ENCODE measurements at regions not wholly inside any gene's neighbourhood (a gene's known extent, or its start where the extent isn't known, plus 50 kb on each side); places are given as distances from the start of the nearest gene placed in this dataset.
"Not testable (repeated sequence)": the region's sequence is repeated elsewhere in the genome, so short reads cannot be mapped to it uniquely, and the experiment has no call there.

GRCh38 chr19:34033880-34034279 lies 138.4 kb upstream of the LSM14A start:
- Histone ChIP-seq H3K9me3 (ENCODE audit: insufficient read depth, low read length) (no peaks in the 10 kb centered on the region), H3K9ac (ENCODE audit: insufficient read length, low read depth) (no peak overlapping the region), H3K4me3 (ENCODE audit: insufficient read length, low read depth) (no peak overlapping the region), H3K27me3 (ENCODE audit: insufficient read depth, insufficient read length) (no peaks in the 10 kb centered on the region), H3K4me1 (ENCODE audit: insufficient read depth, insufficient read length) (no peaks in the 10 kb centered on the region), H3K36me3 (ENCODE audit: insufficient read depth, insufficient read length, low read length) (no peaks in the 10 kb centered on the region)
- TF ChIP-seq YY1 (IDR thresholded peaks at IDR 0.05; ENCODE audit: insufficient read depth, insufficient read length): no peak
- no peak for TF ChIP-seq ZNF274 (IDR thresholded peaks at IDR 0.05; ENCODE audit: low read depth, low read length)
- TF ChIP-seq SUZ12 (IDR thresholded peaks at IDR 0.05; ENCODE audit: extremely low read depth, insufficient read depth, insufficient read length): no peak
- no peak for DNase-seq (ENCODE audit: low read depth, low spot score)

DNA sequence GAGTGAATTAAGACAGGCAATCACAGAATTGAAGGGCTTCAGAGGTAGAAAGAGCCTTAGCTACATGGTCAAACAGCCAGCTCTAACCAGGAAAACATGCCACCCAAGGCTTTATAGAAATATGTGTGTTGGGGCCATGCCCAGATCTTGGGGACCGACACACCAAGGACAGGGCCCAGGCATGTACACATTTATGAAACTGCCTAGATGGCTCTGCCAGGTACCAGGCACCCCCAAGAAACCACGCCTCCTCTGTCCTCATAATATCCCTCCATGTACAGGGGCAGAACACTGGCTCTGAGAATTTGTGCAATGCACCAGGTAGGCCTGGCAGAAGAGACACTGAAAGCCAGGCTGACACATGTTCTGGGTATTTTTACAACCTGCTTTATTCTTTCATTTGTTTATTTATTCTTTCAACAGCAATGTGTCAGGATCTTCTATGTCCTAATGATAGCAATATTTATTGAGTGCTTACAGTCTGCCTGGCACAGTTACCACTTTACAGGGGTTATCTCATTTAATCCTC lies 137.9 kb upstream of the LSM14A start:
- H3K36me3 ChIP-seq (ENCODE audit: insufficient read depth, insufficient read length, low read length): no peaks in the 10 kb centered on the region
- TF ChIP-seq SUZ12 (IDR thresholded peaks at IDR 0.05; ENCODE audit: extremely low read depth, insufficient read depth, insufficient read length) (no peak), YY1 (IDR thresholded peaks at IDR 0.05; ENCODE audit: insufficient read depth, insufficient read length) (no peak), ZNF274 (IDR thresholded peaks at IDR 0.05; ENCODE audit: low read depth, low read length) (no peak)
- H3K4me3 ChIP-seq (ENCODE audit: insufficient read length, low read depth): no peak overlapping the region
- H3K27me3 ChIP-seq (ENCODE audit: insufficient read depth, insufficient read length): no peaks in the 10 kb centered on the region
- no peak overlapping the region for H3K9ac ChIP-seq (ENCODE audit: insufficient read length, low read depth)
- H3K4me1 ChIP-seq (ENCODE audit: insufficient read depth, insufficient read length): no peaks in the 10 kb centered on the region
- no peaks in the 10 kb centered on the region for H3K9me3 ChIP-seq (ENCODE audit: insufficient read depth, low read length)
- DNase-seq (ENCODE audit: low read depth, low spot score): no peak

- peak; percentile 36 for DNase-seq (ENCODE audit: low read depth, low spot score)
- no peaks in the 10 kb centered on the region for H3K4me1 ChIP-seq (ENCODE audit: insufficient read depth, insufficient read length)
- H3K9me3 ChIP-seq (ENCODE audit: insufficient read depth, low read length): peaks cover 16% of the 10 kb centered on the region; the same call in 1 of the 2 replicates
- no peak overlapping the region for H3K4me3 ChIP-seq (ENCODE audit: insufficient read length, low read depth)
- no peak overlapping the region for H3K9ac ChIP-seq (ENCODE audit: insufficient read length, low read depth)
- TF ChIP-seq YY1 (IDR thresholded peaks at IDR 0.05; ENCODE audit: insufficient read depth, insufficient read length): no peak
- no peak for TF ChIP-seq SUZ12 (IDR thresholded peaks at IDR 0.05; ENCODE audit: extremely low read depth, insufficient read depth, insufficient read length)
- TF ChIP-seq ZNF274 (IDR thresholded peaks at IDR 0.05; ENCODE audit: low read depth, low read length): no peak
- H3K36me3 ChIP-seq (ENCODE audit: insufficient read depth, insufficient read length, low read length): no peaks in the 10 kb centered on the region
- no peaks in the 10 kb centered on the region for H3K27me3 ChIP-seq (ENCODE audit: insufficient read depth, insufficient read length)
Observed at GRCh38 chr19:34041925-34042521, 130.3 kb upstream of the LSM14A start.

DNA sequence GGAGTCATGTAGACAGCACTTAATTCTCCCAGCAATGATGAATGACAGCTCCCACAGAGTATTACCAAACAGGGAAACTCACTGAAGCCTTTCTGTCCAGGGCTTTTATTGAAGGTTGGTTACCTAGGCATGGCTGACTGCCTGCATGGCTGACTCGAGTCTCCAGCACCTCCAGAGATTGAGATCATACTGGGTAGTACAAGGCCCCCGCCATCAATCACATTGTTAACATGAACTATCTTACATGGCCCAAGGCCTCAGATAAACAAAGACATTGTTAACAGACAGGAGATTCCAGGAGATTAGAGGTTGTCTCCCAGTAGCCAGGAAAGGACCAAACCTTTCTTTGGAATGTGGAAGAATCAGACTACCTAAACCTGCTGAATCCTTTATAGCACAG lies 128.3 kb upstream of the LSM14A start:
- DNase-seq (ENCODE audit: low read depth, low spot score): peak; percentile 16
- Histone ChIP-seq H3K27me3 (ENCODE audit: insufficient read depth, insufficient read length) (no peaks in the 10 kb centered on the region), H3K4me3 (ENCODE audit: insufficient read length, low read depth) (no peak overlapping the region), H3K9me3 (ENCODE audit: insufficient read depth, low read length) (peaks cover 16% of the 10 kb centered on the region; the same call in 1 of the 2 replicates), H3K9ac (ENCODE audit: insufficient read length, low read depth) (no peak overlapping the region), H3K4me1 (ENCODE audit: insufficient read depth, insufficient read length) (no peaks in the 10 kb centered on the region), H3K36me3 (ENCODE audit: insufficient read depth, insufficient read length, low read length) (no peaks in the 10 kb centered on the region)
- TF ChIP-seq ZNF274 (IDR thresholded peaks at IDR 0.05; ENCODE audit: low read depth, low read length): no peak
- TF ChIP-seq YY1 (IDR thresholded peaks at IDR 0.05; ENCODE audit: insufficient read depth, insufficient read length): no peak
- TF ChIP-seq SUZ12 (IDR thresholded peaks at IDR 0.05; ENCODE audit: extremely low read depth, insufficient read depth, insufficient read length): no peak

GRCh38 chr19:34049944-34050343 lies 122.4 kb upstream of the LSM14A start:
- H3K9ac ChIP-seq (ENCODE audit: insufficient read length, low read depth): no peak overlapping the region
- no peak overlapping the region for H3K4me3 ChIP-seq (ENCODE audit: insufficient read length, low read depth)
- H3K9me3 ChIP-seq (ENCODE audit: insufficient read depth, low read length): no peaks in the 10 kb centered on the region
- H3K36me3 ChIP-seq (ENCODE audit: insufficient read depth, insufficient read length, low read length): no peaks in the 10 kb centered on the region
- no peaks in the 10 kb centered on the region for H3K27me3 ChIP-seq (ENCODE audit: insufficient read depth, insufficient read length)
- H3K4me1 ChIP-seq (ENCODE audit: insufficient read depth, insufficient read length): no peaks in the 10 kb centered on the region
- no peak for TF ChIP-seq YY1 (IDR thresholded peaks at IDR 0.05; ENCODE audit: insufficient read depth, insufficient read length)
- no peak for TF ChIP-seq SUZ12 (IDR thresholded peaks at IDR 0.05; ENCODE audit: extremely low read depth, insufficient read depth, insufficient read length)
- no peak for TF ChIP-seq ZNF274 (IDR thresholded peaks at IDR 0.05; ENCODE audit: low read depth, low read length)
- DNase-seq (ENCODE audit: low read depth, low spot score): no peak

DNA sequence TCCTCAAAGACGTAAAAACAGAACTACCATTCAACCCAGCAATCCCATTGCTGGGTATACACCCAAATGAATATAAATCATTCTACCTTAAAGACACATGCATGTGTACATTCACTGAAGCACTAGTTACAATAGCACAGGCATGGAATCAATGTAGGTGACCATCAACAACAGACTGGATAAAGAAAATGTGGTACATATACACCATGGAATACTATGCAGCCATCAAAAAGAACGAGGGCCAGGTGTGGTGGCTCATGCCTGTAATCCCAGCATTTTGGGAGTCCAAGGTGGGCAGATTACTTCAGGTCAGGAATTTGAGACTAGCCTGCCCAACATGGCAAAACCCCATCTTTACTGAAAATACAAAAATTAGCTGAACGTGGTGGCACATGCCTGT lies 121.9 kb upstream of the LSM14A start:
- not testable (repeated sequence) for H3K9me3 ChIP-seq (ENCODE audit: insufficient read depth, low read length); H3K27me3 ChIP-seq (ENCODE audit: insufficient read depth, insufficient read length)

GRCh38 chr19:34051255-34051654 lies 121.0 kb upstream of the LSM14A start:
- H3K9me3 ChIP-seq (ENCODE audit: insufficient read depth, low read length): no peaks in the 10 kb centered on the region
- H3K27me3 ChIP-seq (ENCODE audit: insufficient read depth, insufficient read length): no peaks in the 10 kb centered on the region
- H3K4me3 ChIP-seq (ENCODE audit: insufficient read length, low read depth): no peak overlapping the region
- H3K36me3 ChIP-seq (ENCODE audit: insufficient read depth, insufficient read length, low read length): no peaks in the 10 kb centered on the region
- H3K4me1 ChIP-seq (ENCODE audit: insufficient read depth, insufficient read length): no peaks in the 10 kb centered on the region
- H3K9ac ChIP-seq (ENCODE audit: insufficient read length, low read depth): no peak overlapping the region
- no peak for DNase-seq (ENCODE audit: low read depth, low spot score)
- TF ChIP-seq SUZ12 (IDR thresholded peaks at IDR 0.05; ENCODE audit: extremely low read depth, insufficient read depth, insufficient read length) (no peak), ZNF274 (IDR thresholded peaks at IDR 0.05; ENCODE audit: low read depth, low read length) (no peak), YY1 (IDR thresholded peaks at IDR 0.05; ENCODE audit: insufficient read depth, insufficient read length) (no peak)

More for the DNA sequence above, 121.9 kb upstream of the LSM14A start:
- H3K9ac ChIP-seq (ENCODE audit: insufficient read length, low read depth); DNase-seq (ENCODE audit: low read depth, low spot score); H3K4me3 ChIP-seq (ENCODE audit: insufficient read length, low read depth); H3K36me3 ChIP-seq (ENCODE audit: insufficient read depth, insufficient read length, low read length); H3K4me1 ChIP-seq (ENCODE audit: insufficient read depth, insufficient read length): not testable (repeated sequence)
